H1 (cell line): ENCODE measurements at regions not wholly inside any gene's neighbourhood (a gene's known extent, or its start where the extent isn't known, plus 50 kb on each side); places are given as distances from the start of the nearest gene placed in this dataset.

Experiments
- CTCF ChIA-PET: fragments of 300-600 bp; sonication (Branson Sonifier 250); formaldehyde crosslinking; loops from one replicate; lab custom pipeline; 2021; ENCODE audit not compliant: partially characterized antibody; lab: Charles Lee
- POLR2A ChIA-PET: fragments of 300-600 bp; sonication (Branson Sonifier 250); formaldehyde crosslinking; loops from one replicate; lab custom pipeline; 2021; ENCODE audit warnings: inconsistent platforms; ENCODE audit not compliant: partially characterized antibody; lab: Charles Lee
- DNase-seq, 2 experiments: peaks; one replicate each; pipeline versions ENCODE4 v3.0.0 to v3.0.0-alpha.2; 2010 to 2022; ENCODE audit warnings: low spot score in 2 of 2, low read depth in 1 of 2, mixed read lengths in 1 of 2
- FAIRE-seq: peaks from 2 replicates; lab custom pipeline; 2011; peaks lifted over from hg19 to GRCh38; lab: Jason Lieb, UNC
- H2AFZ ChIP-seq: 2 replicates; pipeline ENCODE4 v1.8.1; 2012; ENCODE audit warnings: low read length, inconsistent platforms
- H2AK5ac ChIP-seq: 2 replicates; pipeline ENCODE4 v1.6.1; 2013; ENCODE audit warnings: low read depth, low read length
- H2BK120ac ChIP-seq: replicated peaks from 2 replicates; pipeline ENCODE3; 2013; ENCODE audit warnings: low read depth, low read length, inconsistent platforms
- H2BK12ac ChIP-seq: 2 replicates; pipeline ENCODE4 v1.6.1; 2013; ENCODE audit warnings: low read depth, low read length
- H2BK15ac ChIP-seq: 2 replicates; pipeline ENCODE4 v1.6.1; 2013; ENCODE audit warnings: low read length
- H2BK20ac ChIP-seq: 2 replicates; pipeline ENCODE4 v1.6.1; 2013; ENCODE audit warnings: low read length
- H2BK5ac ChIP-seq: 2 replicates; pipeline ENCODE4 v1.6.1; 2013; ENCODE audit warnings: low read depth, low read length
- H3K14ac ChIP-seq: 2 replicates; pipeline ENCODE4 v1.6.1; 2013; ENCODE audit warnings: inconsistent platforms; ENCODE audit not compliant: insufficient read length
- H3K18ac ChIP-seq: 2 replicates; pipeline ENCODE4 v1.6.1; 2013; ENCODE audit warnings: low read length; ENCODE audit errors: extremely low read depth
- H3K23ac ChIP-seq: 2 replicates; pipeline ENCODE4 v1.6.1; 2013; ENCODE audit warnings: inconsistent platforms; ENCODE audit not compliant: insufficient read length
- H3K23me2 ChIP-seq: 2 replicates; pipeline ENCODE4 v1.6.1; 2013; ENCODE audit warnings: low read depth, low read length
- H3K27ac ChIP-seq: 2 replicates; pipeline ENCODE4 v1.6.1; 2011; ENCODE audit warnings: low read depth, low read length, inconsistent platforms
- H3K27me3 ChIP-seq, 4 experiments: replicated peaks in 1 of 4; 1 replicate in 1 of 4; 2 replicates in 3 of 4; pipeline versions ENCODE4 v1.6.1 to v1.8.1; 2011 to 2013; ENCODE audit warnings: low read length in 3 of 4, mild to moderate bottlenecking in 3 of 4, inconsistent platforms in 2 of 4, mixed read lengths in 2 of 4, moderate library complexity in 1 of 4; ENCODE audit not compliant: control insufficient read depth in 3 of 4, insufficient read depth in 3 of 4; ENCODE audit errors: extremely low read depth in 1 of 4
- H3K36me3 ChIP-seq, 4 experiments: 2 replicates each; pipeline versions ENCODE4 v1.6.1 to v1.8.1; 2011 to 2013; ENCODE audit warnings: mild to moderate bottlenecking in 4 of 4, low read length in 3 of 4, moderate library complexity in 2 of 4, control low read depth in 1 of 4, inconsistent platforms in 1 of 4; ENCODE audit not compliant: insufficient read depth in 4 of 4, control insufficient read depth in 2 of 4
- H3K4ac ChIP-seq: replicated peaks from 2 replicates; pipeline ENCODE3; 2013; ENCODE audit warnings: low read length, low read depth, mixed read lengths, inconsistent platforms; ENCODE audit not compliant: insufficient read length
- H3K4me1 ChIP-seq, 4 experiments: replicated peaks in 1 of 4; 1 replicate in 1 of 4; 2 replicates in 3 of 4; pipeline versions ENCODE4 v1.6.1 to v1.8.1; 2011 to 2013; ENCODE audit warnings: low read length in 3 of 4, inconsistent platforms in 2 of 4, mixed read lengths in 1 of 4; ENCODE audit not compliant: insufficient read depth in 4 of 4, control insufficient read depth in 3 of 4
- H3K4me2 ChIP-seq, 2 experiments: 2 replicates each; pipeline versions ENCODE4 v1.6.1 to v1.8.1; 2011 to 2013; ENCODE audit warnings: low read depth in 2 of 2, low read length in 2 of 2, control low read depth in 1 of 2, inconsistent platforms in 1 of 2, mild to moderate bottlenecking in 1 of 2; ENCODE audit not compliant: insufficient read depth in 1 of 2
- H3K4me3 ChIP-seq, 4 experiments: fragments of 200-600, 300-600 bp in 1 of 4; sonication (generic), shearing (Covaris generic), sonication (Bioruptor Twin) in 1 of 4; 2 replicates each; pipeline versions ENCODE4 v1.5.1 to v1.8.1; 2011 to 2016; ENCODE audit warnings: low read length in 4 of 4, low read depth in 3 of 4, control low read depth in 2 of 4, inconsistent platforms in 2 of 4, mild to moderate bottlenecking in 2 of 4, mixed read lengths in 1 of 4, moderate library complexity in 1 of 4; ENCODE audit not compliant: insufficient read depth in 2 of 4; ENCODE audit errors: extremely low read depth in 1 of 4
- H3K56ac ChIP-seq: replicated peaks from 2 replicates; pipeline ENCODE3; 2013; ENCODE audit warnings: low read depth, mild to moderate bottlenecking, mixed read lengths, low read length, inconsistent platforms; ENCODE audit not compliant: insufficient read length
- H3K79me1 ChIP-seq: 2 replicates; pipeline ENCODE4 v1.6.1; 2013; ENCODE audit warnings: low read depth, low read length, control low read depth
- H3K79me2 ChIP-seq, 2 experiments: 2 replicates each; pipeline versions ENCODE4 v1.6.1 to v1.8.1; 2012 to 2013; ENCODE audit warnings: low read length in 2 of 2, mild to moderate bottlenecking in 2 of 2, inconsistent platforms in 1 of 2; ENCODE audit not compliant: insufficient read depth in 2 of 2, control insufficient read depth in 1 of 2
- H3K9ac ChIP-seq, 4 experiments: replicated peaks in 1 of 4; 1 replicate in 1 of 4; 2 replicates in 3 of 4; pipeline versions ENCODE4 v1.6.1 to v1.8.1; 2011 to 2013; ENCODE audit warnings: low read depth in 3 of 4, low read length in 3 of 4, control low read depth in 2 of 4, mild to moderate bottlenecking in 2 of 4, moderate library complexity in 2 of 4, inconsistent platforms in 1 of 4; ENCODE audit errors: extremely low read depth in 1 of 4
- H3K9me3 ChIP-seq, 2 experiments: 2 replicates each; pipeline versions ENCODE4 v1.6.1 to v1.8.1; 2012 to 2013; ENCODE audit warnings: mild to moderate bottlenecking in 2 of 2, moderate library complexity in 2 of 2, control low read depth in 1 of 2, inconsistent platforms in 1 of 2, low read depth in 1 of 2, low read length in 1 of 2, mixed read lengths in 1 of 2; ENCODE audit not compliant: insufficient read depth in 2 of 2
- H4K20me1 ChIP-seq, 2 experiments: replicated peaks in 1 of 2; 2 replicates each; pipeline versions ENCODE3 to v1.8.1; 2011 to 2013; ENCODE audit warnings: inconsistent platforms in 2 of 2, low read length in 2 of 2, mild to moderate bottlenecking in 1 of 2; ENCODE audit not compliant: insufficient read depth in 2 of 2, control insufficient read depth in 1 of 2
- H4K5ac ChIP-seq: 2 replicates; pipeline ENCODE4 v1.6.1; 2013; ENCODE audit warnings: low read length, low read depth, mixed read lengths, inconsistent platforms; ENCODE audit not compliant: insufficient read length
- H4K8ac ChIP-seq: 2 replicates; pipeline ENCODE4 v1.8.0; 2013; ENCODE audit warnings: mild to moderate bottlenecking, moderate library complexity, low read length, inconsistent platforms; ENCODE audit not compliant: insufficient read depth; ENCODE audit errors: extremely low read depth
- H4K91ac ChIP-seq: replicated peaks from 2 replicates; pipeline ENCODE3; 2013; ENCODE audit warnings: low read length, mixed read lengths, inconsistent platforms; ENCODE audit not compliant: insufficient read length
- BCL11A ChIP-seq, 2 experiments: IDR thresholded peaks; one replicate each; pipeline ENCODE4 v1.6.1; 2011; ENCODE audit warnings: low read depth in 2 of 2, low read length in 2 of 2, mild to moderate bottlenecking in 2 of 2
- CEBPB ChIP-seq: IDR thresholded peaks from 2 replicates; pipeline ENCODE4 v1.6.1; 2012; ENCODE audit warnings: low read depth, low read length
- FOSL1 ChIP-seq: IDR thresholded peaks from 2 replicates; pipeline ENCODE4 v1.6.1; 2011; ENCODE audit warnings: mild to moderate bottlenecking, low read depth, low read length, moderate library complexity; ENCODE audit not compliant: insufficient read depth
- NRF1 ChIP-seq: IDR thresholded peaks from 2 replicates; pipeline ENCODE4 v1.6.1; 2011; ENCODE audit warnings: mild to moderate bottlenecking, low read depth, low read length, improper control_type of control experiment
- PHF8 ChIP-seq: fragments of 200-600 bp; sonication (generic); conservative IDR thresholded peaks from 2 replicates; pipeline ENCODE4 v1.7.1; 2012; ENCODE audit warnings: low read depth, mild to moderate bottlenecking, inconsistent platforms, low read length, moderate library complexity
- POLR2AphosphoS5 ChIP-seq: IDR thresholded peaks from 2 replicates; pipeline ENCODE4 v1.6.1; 2011; ENCODE audit warnings: low read depth, low read length
- POU5F1 ChIP-seq: IDR thresholded peaks from 2 replicates; pipeline ENCODE4 v1.6.1; 2011; ENCODE audit warnings: low read depth, mild to moderate bottlenecking, low read length, moderate library complexity
- SIRT6 ChIP-seq: IDR thresholded peaks from one replicate; pipeline ENCODE4 v1.7.1; 2012; ENCODE audit warnings: low read length, inconsistent platforms
- SP2 ChIP-seq: IDR thresholded peaks from 2 replicates; pipeline ENCODE4 v1.6.1; 2012; ENCODE audit warnings: mild to moderate bottlenecking, low read length, inconsistent platforms
- SP4 ChIP-seq: IDR thresholded peaks from 2 replicates; pipeline ENCODE4 v1.6.1; 2012; ENCODE audit warnings: low read length, inconsistent platforms
- YY1 ChIP-seq: IDR thresholded peaks from 2 replicates; pipeline ENCODE4 v1.6.1; 2011; ENCODE audit warnings: low read depth, mild to moderate bottlenecking, low read length
- WGBS, 2 experiments: shearing (Covaris generic) in 1 of 2; methylation state at CpG; one replicate each; pipeline versions ENCODE4 v1.1.6 to v1.1.7; 2013 to 2015; ENCODE audit warnings: low lambda C conversion rate in 2 of 2, mixed read lengths in 2 of 2, inconsistent platforms in 1 of 2, low coverage in 1 of 2, missing lambda C conversion rate in 1 of 2; ENCODE audit not compliant: insufficient replicate concordance in 2 of 2, insufficient coverage in 1 of 2, insufficient read length in 1 of 2; ENCODE audit errors: extremely low coverage in 1 of 2, missing lambda C conversion rate in 1 of 2; 5-methylcytosine and 5-hydroxymethylcytosine counted together
- TF ChIP-seq, protein P1 (sequence below), 3 experiments: IDR thresholded peaks; 1 replicate in 2 of 3; 2 replicates in 1 of 3; pipeline versions ENCODE4 v1.5.1 to v1.6.1; 2011; ENCODE audit warnings: low read length in 3 of 3, mild to moderate bottlenecking in 3 of 3, inconsistent platforms in 2 of 3, low read depth in 1 of 3, moderate library complexity in 1 of 3; ENCODE audit not compliant: insufficient read depth in 1 of 3; ENCODE audit errors: control extremely low read depth in 1 of 3

DNA sequence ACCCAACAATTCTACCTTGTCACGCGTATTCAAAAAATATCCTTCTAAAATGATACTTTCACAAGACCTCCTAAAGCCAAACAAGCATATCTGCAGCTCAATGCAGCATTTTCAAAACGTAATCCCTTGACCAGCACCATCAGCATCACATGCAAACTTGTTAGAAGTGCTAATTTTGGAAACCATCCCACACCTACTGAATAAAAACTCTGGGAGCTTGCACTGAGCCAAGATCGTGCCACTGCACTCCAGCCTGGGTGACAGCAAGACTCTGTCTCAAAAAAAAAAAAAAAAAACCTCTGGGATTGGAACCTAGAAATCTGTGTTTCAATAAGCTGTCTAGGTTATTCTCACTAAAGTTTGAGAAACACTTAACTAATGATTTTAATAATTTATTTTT lies 223.3 kb upstream of the CCDC54 start:
- Histone ChIP-seq H3K14ac (no peak overlapping the region), H3K4me3 (no peak overlapping the region), H3K23me2 (no peaks in the 10 kb centered on the region), H3K18ac (no peak overlapping the region), H4K5ac (no peak overlapping the region), H3K4me2 (no peak overlapping the region), H3K9me3 (peaks cover 4 to 5% of the 10 kb centered on the region in 2 experiments; a peak in 2 of 4 replicates), H3K27ac (no peak overlapping the region), H2BK20ac (no peak overlapping the region), H2BK12ac (no peak overlapping the region), H2BK15ac (no peak overlapping the region), H4K91ac (no peak overlapping the region), H4K8ac (no peak overlapping the region), H3K4ac (no peak overlapping the region), H3K4me1 (no peaks in the 10 kb centered on the region), H3K27me3 (peaks cover 0 to 1% (median 0%) of the 10 kb centered on the region in 4 experiments; a peak in 2 of 7 replicates), H4K20me1 (no peaks in the 10 kb centered on the region), H3K79me1 (no peaks in the 10 kb centered on the region), H3K56ac (no peak overlapping the region), H3K79me2 (no peaks in the 10 kb centered on the region), H2AFZ (no peak overlapping the region), H2AK5ac (no peak overlapping the region), H3K23ac (no peak overlapping the region), H3K9ac (no peak overlapping the region), H3K36me3 (no peaks in the 10 kb centered on the region), H2BK120ac (no peak overlapping the region), H2BK5ac (no peak overlapping the region)
- 90% methylated on average over 4 of the region's 4 CpGs; no CpG with 5 or more reads in 1 of the 2 experiments for WGBS, 2 experiments
- DNase-seq (no peak), FAIRE-seq (no peak)
- no peak for TF ChIP-seq SP4
- TF ChIP-seq CEBPB, result no peak
- no peak for TF ChIP-seq POU5F1
- TF ChIP-seq BCL11A (IDR thresholded peaks at IDR 0.05; ENCODE audit: low read depth in 2 of 2, low read length in 2 of 2), result no peak
- TF ChIP-seq, protein P1, sequence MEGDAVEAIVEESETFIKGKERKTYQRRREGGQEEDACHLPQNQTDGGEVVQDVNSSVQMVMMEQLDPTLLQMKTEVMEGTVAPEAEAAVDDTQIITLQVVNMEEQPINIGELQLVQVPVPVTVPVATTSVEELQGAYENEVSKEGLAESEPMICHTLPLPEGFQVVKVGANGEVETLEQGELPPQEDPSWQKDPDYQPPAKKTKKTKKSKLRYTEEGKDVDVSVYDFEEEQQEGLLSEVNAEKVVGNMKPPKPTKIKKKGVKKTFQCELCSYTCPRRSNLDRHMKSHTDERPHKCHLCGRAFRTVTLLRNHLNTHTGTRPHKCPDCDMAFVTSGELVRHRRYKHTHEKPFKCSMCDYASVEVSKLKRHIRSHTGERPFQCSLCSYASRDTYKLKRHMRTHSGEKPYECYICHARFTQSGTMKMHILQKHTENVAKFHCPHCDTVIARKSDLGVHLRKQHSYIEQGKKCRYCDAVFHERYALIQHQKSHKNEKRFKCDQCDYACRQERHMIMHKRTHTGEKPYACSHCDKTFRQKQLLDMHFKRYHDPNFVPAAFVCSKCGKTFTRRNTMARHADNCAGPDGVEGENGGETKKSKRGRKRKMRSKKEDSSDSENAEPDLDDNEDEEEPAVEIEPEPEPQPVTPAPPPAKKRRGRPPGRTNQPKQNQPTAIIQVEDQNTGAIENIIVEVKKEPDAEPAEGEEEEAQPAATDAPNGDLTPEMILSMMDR (IDR thresholded peaks at IDR 0.05; ENCODE audit: control extremely low read depth in 1 of 3, insufficient read depth in 1 of 3, low read depth in 1 of 3, low read length in 3 of 3), result no peak
- TF ChIP-seq YY1, result no peak
- TF ChIP-seq PHF8, result no peak
- no peak for TF ChIP-seq POLR2AphosphoS5
- TF ChIP-seq SP2, result no peak
- no peak for TF ChIP-seq SIRT6
- TF ChIP-seq NRF1, result no peak
- TF ChIP-seq FOSL1, result no peak
- ChIA-PET POLR2A (no interaction called here), CTCF (no interaction called here)
